Neural progenitor cell (in vitro differentiated cells): ENCODE measurements at regions not wholly inside any gene's neighbourhood (a gene's known extent, or its start where the extent isn't known, plus 50 kb on each side); places are given as distances from the start of the nearest gene placed in this dataset.

Experiments
- CTCF ChIP-seq: fragments of 200-600 bp; sonication (generic); IDR thresholded peaks from 2 replicates; pipeline ENCODE4 v1.5.1; 2017; ENCODE audit warnings: antibody characterized with exemption, mild to moderate bottlenecking
- EZH2 ChIP-seq: fragments of 200-600 bp; sonication (generic); IDR thresholded peaks from 2 replicates; pipeline ENCODE4 v1.6.1; 2017; ENCODE audit warnings: antibody characterized with exemption, mild to moderate bottlenecking, moderate library complexity
- EZH2phosphoT487 ChIP-seq: fragments of 200-600 bp; sonication (generic); IDR thresholded peaks from 2 replicates; pipeline ENCODE4 v1.6.1; 2017; ENCODE audit warnings: antibody characterized with exemption

GRCh38 chr7:66575398-66575797, 53.3 kb upstream of the KCTD7 start:
- no peak for TF ChIP-seq CTCF
- TF ChIP-seq EZH2phosphoT487 = no peak
- TF ChIP-seq EZH2 = no peak
